GM12873 (cell line): ENCODE measurements at regions not wholly inside any gene's neighbourhood (a gene's known extent, or its start where the extent isn't known, plus 50 kb on each side); places are given as distances from the start of the nearest gene placed in this dataset.

Source experiments
- CTCF ChIP-seq: IDR thresholded peaks from 2 replicates; pipeline ENCODE4 v1.5.1; 2012; ENCODE audit warnings: low read depth, mild to moderate bottlenecking, moderate library complexity, low read length, control low read depth; ENCODE audit not compliant: insufficient read depth; ENCODE audit errors: missing control alignments

- TF ChIP-seq CTCF = no peak
These were observed 122.7 kb downstream of the FASLG start for GRCh38 chr1:172781513-172782140.

GRCh38 chr1:172789840-172790239 lies 130.9 kb downstream of the FASLG start:
- TF ChIP-seq CTCF = no peak

GRCh38 chr1:172790245-172790644 lies 131.3 kb downstream of the FASLG start:
- TF ChIP-seq CTCF = no peak

GRCh38 chr1:172793823-172794222 lies 134.9 kb downstream of the FASLG start:
- no peak for TF ChIP-seq CTCF

- TF ChIP-seq CTCF = no peak
These were observed 136.8 kb downstream of the FASLG start for GRCh38 chr1:172795741-172796140.

GRCh38 chr1:172801771-172802322 lies 142.9 kb downstream of the FASLG start:
- no peak for TF ChIP-seq CTCF

- no peak for TF ChIP-seq CTCF
These were observed 150.8 kb downstream of the FASLG start for GRCh38 chr1:172809750-172810149.
